ENCODE measurements at regions not wholly inside any gene's neighbourhood (a gene's known extent, or its start where the extent isn't known, plus 50 kb on each side); places are given as distances from the start of the nearest gene placed in this dataset.

DNA sequence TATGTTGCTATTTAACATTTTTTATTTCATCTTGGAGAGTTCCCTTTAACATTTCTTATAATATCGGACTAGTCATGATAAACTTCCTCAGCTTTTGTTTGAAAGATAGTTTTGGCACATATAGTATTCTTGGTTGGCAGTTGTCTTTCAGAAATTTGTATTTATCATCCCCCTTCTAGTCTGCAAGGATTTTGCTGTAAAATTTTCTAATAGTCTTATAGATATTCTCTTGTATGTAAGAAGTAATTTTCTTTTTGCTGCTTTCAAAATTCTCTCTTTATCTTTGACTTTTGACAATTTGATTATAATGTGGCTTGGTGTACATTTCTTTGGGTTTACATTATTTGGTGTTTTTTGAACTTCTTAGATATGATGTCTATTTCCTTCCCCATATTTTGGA lies 116.0 kb upstream of the AVPR1A start:
- TF ChIP-seq POLR2A (IDR thresholded peaks at IDR 0.05) = no peak
- TF ChIP-seq POLR2AphosphoS5 (IDR thresholded peaks at IDR 0.05) = no peak
- TF ChIP-seq EP300 (IDR thresholded peaks at IDR 0.05; ENCODE audit: low read depth) = no peak
- TF ChIP-seq CTCF (IDR thresholded peaks at IDR 0.05) = no peak
- in situ Hi-C loops (cut with MboI; ENCODE audit: low pct_ligation_motif_present in 1 of 4, low pct_unique_long_range_greater_than_20kb in 1 of 4, low sequenced_read_pairs in 3 of 4) = no loop called here

GRCh38 chr12:63264629-63265028 lies 113.6 kb upstream of the AVPR1A start:
- H3K36me3 ChIP-seq = no peaks in the 10 kb centered on the region
- H3K27me3 ChIP-seq = no peaks in the 10 kb centered on the region
- peaks cover 8% of the 10 kb centered on the region in 2 donors for H3K9me3 ChIP-seq
- intact Hi-C loops (cut with DNase I; ENCODE audit: low total_unique reads) = no loop called here
- 61 to 82% methylated on average over 2 to 6 of the region's 6 CpGs for WGBS, 2 donors (ENCODE audit: low coverage in 1 of 2)
- DNase-seq = no peak
- TF ChIP-seq CTCF (IDR thresholded peaks at IDR 0.05) (no peak), EP300 (IDR thresholded peaks at IDR 0.05; ENCODE audit: low read depth) (no peak), POLR2A (IDR thresholded peaks at IDR 0.05) (no peak), POLR2AphosphoS5 (IDR thresholded peaks at IDR 0.05) (no peak)
- H3K4me3 ChIP-seq = no peak overlapping the region
- H3K27ac ChIP-seq = no peak overlapping the region
- in situ Hi-C loops (cut with MboI; ENCODE audit: low pct_ligation_motif_present in 1 of 4, low pct_unique_long_range_greater_than_20kb in 1 of 4, low sequenced_read_pairs in 3 of 4) = no loop called here
- no peaks in the 10 kb centered on the region for H3K4me1 ChIP-seq

More for the DNA sequence above, 116.0 kb upstream of the AVPR1A start:
- no peak for DNase-seq
- H3K9me3 ChIP-seq = peaks cover 8% of the 10 kb centered on the region in 2 donors
- WGBS, 2 donors (ENCODE audit: low coverage in 1 of 2) = 75 to 91% methylated on average over 1 of the region's 1 CpG
- intact Hi-C loops (cut with DNase I; ENCODE audit: low total_unique reads) = no loop called here
- H3K4me1 ChIP-seq = no peaks in the 10 kb centered on the region
- H3K27ac ChIP-seq = no peak overlapping the region
- no peaks in the 10 kb centered on the region for H3K27me3 ChIP-seq
- no peaks in the 10 kb centered on the region for H3K36me3 ChIP-seq
- no peak overlapping the region for H3K4me3 ChIP-seq

GRCh38 chr12:63250486-63250885 lies 99.5 kb upstream of the AVPR1A start:
- H3K4me1 ChIP-seq = no peaks in the 10 kb centered on the region
- no peaks in the 10 kb centered on the region for H3K36me3 ChIP-seq
- no peak for DNase-seq
- no peak overlapping the region for H3K27ac ChIP-seq
- intact Hi-C loops (cut with DNase I; ENCODE audit: low total_unique reads) (no loop called here), in situ Hi-C loops (cut with MboI; ENCODE audit: low pct_ligation_motif_present in 1 of 4, low pct_unique_long_range_greater_than_20kb in 1 of 4, low sequenced_read_pairs in 3 of 4) (no loop called here)
- WGBS, 2 donors (ENCODE audit: low coverage in 1 of 2) = 71 to 80% methylated on average over 1 to 5 of the region's 5 CpGs
- no peak for TF ChIP-seq POLR2A (IDR thresholded peaks at IDR 0.05)
- no peak for TF ChIP-seq EP300 (IDR thresholded peaks at IDR 0.05; ENCODE audit: low read depth)
- TF ChIP-seq CTCF (IDR thresholded peaks at IDR 0.05) = no peak
- no peak for TF ChIP-seq POLR2AphosphoS5 (IDR thresholded peaks at IDR 0.05)
- H3K27me3 ChIP-seq = no peaks in the 10 kb centered on the region
- H3K9me3 ChIP-seq = no peaks in the 10 kb centered on the region
- no peak overlapping the region for H3K4me3 ChIP-seq

DNA sequence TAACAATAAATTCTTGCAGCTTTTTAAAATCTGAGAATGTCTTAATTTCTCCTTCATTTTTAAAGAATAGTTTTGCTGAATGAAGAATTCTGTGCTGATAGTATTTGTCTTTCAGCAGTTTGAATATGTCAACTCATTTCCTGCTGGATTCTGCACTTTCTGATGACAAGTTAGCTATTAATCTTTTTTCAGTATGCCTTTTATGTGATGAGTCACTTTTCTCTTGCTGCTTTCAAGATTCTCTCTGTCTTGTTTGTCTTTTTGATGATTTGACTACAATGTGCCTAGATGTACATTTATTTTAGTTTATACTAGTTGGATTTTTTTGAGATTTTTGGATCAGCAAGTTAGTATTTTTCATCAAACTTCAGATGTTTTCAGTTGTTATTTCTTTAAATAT lies 87.9 kb upstream of the AVPR1A start:
- Histone ChIP-seq H3K27me3 (no peaks in the 10 kb centered on the region), H3K27ac (no peak overlapping the region), H3K4me1 (no peaks in the 10 kb centered on the region), H3K4me3 (no peak overlapping the region), H3K9me3 (peaks cover 0 to 10% of the 10 kb centered on the region in 2 donors), H3K36me3 (no peaks in the 10 kb centered on the region)
- in situ Hi-C loops (cut with MboI; ENCODE audit: low pct_ligation_motif_present in 1 of 4, low pct_unique_long_range_greater_than_20kb in 1 of 4, low sequenced_read_pairs in 3 of 4) (no loop called here), intact Hi-C loops (cut with DNase I; ENCODE audit: low total_unique reads) (no loop called here)
- TF ChIP-seq POLR2A (IDR thresholded peaks at IDR 0.05) (no peak), EP300 (IDR thresholded peaks at IDR 0.05; ENCODE audit: low read depth) (no peak), CTCF (IDR thresholded peaks at IDR 0.05) (no peak), POLR2AphosphoS5 (IDR thresholded peaks at IDR 0.05) (no peak)
- no peak for DNase-seq

Data from transverse colon (tissue), 4 donors.